ENCODE measurements at regions not wholly inside any gene's neighbourhood (a gene's known extent, or its start where the extent isn't known, plus 50 kb on each side); places are given as distances from the start of the nearest gene placed in this dataset.

- TF ChIP-seq REST (IDR thresholded peaks at IDR 0.05; ENCODE audit: insufficient read depth in 1 of 2, low read depth in 2 of 2, low read length in 2 of 2) (no peak), POLR2AphosphoS5 (IDR thresholded peaks at IDR 0.05; ENCODE audit: low read depth, low read length) (no peak)
These were observed 66.3 kb upstream of the PRDM11 start for GRCh38 chr11:45079943-45080719.

Data from PFSK-1 (cell line).